GM12874 (cell line): ENCODE measurements at regions not wholly inside any gene's neighbourhood (a gene's known extent, or its start where the extent isn't known, plus 50 kb on each side); places are given as distances from the start of the nearest gene placed in this dataset.

Source experiments
- TF ChIP-seq, protein P1 (sequence below): IDR thresholded peaks from 2 replicates; pipeline ENCODE4 v1.5.1; 2011; ENCODE audit warnings: low read depth, mild to moderate bottlenecking, control low read depth, low read length, moderate library complexity; ENCODE audit not compliant: insufficient read depth

DNA sequence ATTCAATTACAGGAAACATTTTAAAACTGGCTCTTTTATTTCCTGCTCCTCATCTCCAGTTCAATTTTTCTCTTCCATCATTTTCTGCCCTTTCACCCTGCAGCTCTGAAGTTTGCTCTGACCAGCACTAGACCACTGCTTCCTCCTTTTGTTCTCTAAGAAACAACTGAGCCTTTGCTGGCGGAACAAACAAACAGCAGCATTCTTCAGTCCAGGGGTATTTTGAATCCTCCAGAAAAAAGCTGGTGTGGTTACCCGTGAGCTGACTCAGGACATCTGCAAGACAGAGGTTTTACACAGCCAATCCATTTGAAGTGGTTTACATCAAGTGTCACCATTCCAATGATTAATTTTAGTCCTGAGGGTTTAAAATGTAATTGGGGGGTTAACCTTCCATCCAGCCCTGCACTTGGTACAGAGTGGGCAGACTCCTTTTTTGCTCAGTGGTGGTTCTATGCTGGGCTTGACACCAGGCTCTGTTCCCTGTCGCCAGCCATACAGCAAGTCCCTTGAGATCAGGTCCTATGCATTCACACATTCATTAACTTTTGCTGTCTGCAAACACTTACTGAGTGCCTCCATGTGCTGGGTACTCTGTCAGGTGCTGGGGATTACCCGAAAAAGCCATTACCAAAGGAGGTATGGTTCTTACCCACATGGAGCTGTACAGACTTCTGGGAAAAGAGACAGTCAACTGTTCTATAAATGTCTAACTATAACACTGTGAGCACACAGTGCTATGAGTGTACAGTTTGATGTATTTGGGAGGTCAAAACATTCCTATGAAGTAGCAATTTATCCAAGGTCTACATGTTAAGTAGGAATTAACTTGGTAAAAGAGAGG, 909.4 kb upstream of the GYPC start:
- TF ChIP-seq, protein P1, sequence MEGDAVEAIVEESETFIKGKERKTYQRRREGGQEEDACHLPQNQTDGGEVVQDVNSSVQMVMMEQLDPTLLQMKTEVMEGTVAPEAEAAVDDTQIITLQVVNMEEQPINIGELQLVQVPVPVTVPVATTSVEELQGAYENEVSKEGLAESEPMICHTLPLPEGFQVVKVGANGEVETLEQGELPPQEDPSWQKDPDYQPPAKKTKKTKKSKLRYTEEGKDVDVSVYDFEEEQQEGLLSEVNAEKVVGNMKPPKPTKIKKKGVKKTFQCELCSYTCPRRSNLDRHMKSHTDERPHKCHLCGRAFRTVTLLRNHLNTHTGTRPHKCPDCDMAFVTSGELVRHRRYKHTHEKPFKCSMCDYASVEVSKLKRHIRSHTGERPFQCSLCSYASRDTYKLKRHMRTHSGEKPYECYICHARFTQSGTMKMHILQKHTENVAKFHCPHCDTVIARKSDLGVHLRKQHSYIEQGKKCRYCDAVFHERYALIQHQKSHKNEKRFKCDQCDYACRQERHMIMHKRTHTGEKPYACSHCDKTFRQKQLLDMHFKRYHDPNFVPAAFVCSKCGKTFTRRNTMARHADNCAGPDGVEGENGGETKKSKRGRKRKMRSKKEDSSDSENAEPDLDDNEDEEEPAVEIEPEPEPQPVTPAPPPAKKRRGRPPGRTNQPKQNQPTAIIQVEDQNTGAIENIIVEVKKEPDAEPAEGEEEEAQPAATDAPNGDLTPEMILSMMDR = no peak

DNA sequence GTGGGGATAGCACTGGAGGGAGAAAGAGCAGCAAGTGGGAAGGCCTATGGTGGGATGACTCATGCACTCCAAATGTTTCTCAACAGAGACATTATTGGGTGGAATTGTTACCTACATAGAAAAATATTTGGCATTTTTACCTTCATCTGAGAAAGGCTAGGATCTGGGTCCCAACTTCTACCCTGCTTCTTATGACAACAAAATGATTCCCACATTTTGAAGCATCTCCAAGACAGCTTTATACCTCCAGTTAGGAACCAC, 908.9 kb upstream of the GYPC start:
- TF ChIP-seq, protein P1 = no peak

DNA sequence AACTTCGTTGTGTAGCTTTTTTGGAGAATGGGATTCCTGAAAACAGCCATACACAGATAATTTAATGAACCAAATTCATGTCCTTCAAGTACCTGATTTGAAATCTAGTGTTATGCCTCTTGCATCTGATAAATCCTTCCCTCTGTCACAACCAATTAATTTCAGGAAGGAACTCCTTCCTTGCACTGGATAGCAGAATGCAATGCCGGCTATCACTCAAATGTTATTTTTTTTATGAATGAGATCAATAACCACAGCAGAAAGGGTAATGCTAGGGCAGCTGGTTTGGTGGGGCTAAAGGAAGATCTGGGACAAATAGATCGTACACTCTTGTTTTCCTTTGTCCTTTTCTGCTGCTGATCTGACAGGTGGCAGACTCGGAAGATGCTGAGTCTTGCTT, 899.5 kb upstream of the GYPC start:
- TF ChIP-seq, protein P1 = no peak

DNA sequence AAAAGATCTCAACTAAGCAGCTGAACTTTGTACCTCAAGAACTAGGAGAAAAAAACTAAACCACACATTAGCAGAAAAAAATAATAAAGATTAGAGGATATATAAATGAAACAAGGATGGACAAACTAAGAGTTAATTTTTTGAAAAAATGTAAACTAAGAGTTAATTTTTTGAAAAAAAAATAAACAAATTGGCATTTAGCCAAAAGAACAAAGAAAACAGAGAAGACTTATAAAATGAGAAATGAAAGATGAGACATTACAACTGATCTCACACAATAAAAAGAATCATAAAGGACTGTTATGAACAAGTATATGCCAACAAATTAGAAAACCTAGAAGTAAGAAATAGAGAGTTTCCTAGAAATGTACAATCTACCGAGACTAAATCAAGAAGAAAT, 859.2 kb upstream of the GYPC start:
- TF ChIP-seq, protein P1 = no peak

DNA sequence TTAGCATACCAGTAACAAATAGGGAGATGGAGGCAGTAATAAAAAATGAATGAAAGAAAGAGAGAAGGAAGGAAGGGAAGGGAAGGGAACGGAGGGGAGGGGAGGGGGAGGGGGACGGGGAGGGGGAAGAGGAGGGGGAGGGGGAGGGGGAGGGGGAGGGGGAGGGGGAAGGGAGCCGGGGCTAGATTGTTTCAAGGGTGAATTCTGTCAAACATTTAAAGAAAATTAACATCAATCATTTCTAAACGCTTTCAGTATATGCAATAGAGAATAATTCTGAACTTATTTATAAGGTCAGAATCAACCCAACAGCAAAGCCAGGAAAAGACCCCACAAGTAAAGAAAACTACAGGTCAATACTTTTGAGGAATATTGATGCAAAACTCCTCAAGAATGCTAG, 858.8 kb upstream of the GYPC start:
- TF ChIP-seq, protein P1 = no peak

DNA sequence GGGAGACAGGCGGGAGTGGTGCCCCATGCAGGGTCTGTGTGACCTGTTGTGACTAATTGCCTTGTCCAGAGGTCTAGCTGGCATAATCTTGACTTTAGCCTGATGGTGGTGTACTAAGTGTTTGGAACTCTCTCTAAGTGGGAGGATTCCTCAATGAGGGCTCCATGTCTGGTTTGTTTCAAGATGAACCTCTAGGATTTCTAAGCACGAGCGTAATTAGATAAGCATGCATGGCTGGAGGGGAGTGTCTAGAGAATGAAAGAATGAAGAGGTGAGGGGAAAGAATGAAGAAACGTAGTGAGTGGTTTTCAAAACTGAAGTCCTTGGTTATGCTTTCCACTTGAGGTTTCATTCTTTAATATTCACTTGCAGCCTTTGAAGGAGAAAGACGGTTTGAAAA, 833.2 kb upstream of the GYPC start:
- TF ChIP-seq, protein P1 = no peak

DNA sequence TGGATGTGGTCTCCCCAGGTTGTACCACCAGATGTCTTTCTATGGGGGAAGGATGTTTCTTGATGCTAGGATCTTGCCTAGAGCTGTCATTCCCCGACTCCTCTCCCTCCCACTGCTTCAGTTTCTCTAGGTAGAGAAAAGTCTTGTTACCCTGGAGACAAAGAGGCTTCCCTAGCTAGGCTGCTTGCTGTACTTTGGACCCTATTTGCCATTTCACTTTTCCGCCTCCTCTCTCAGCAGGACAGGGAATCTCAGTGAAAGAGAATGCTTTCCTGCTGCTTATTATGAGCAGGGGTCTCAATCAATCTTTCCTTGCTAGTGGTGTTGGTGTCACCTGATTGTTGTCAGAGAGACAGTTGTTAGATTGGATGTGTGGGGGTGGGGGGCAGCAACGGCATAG, 818.8 kb upstream of the GYPC start:
- TF ChIP-seq, protein P1 = no peak
